ENCODE measurements at regions not wholly inside any gene's neighbourhood (a gene's known extent, or its start where the extent isn't known, plus 50 kb on each side); places are given as distances from the start of the nearest gene placed in this dataset.

DNA sequence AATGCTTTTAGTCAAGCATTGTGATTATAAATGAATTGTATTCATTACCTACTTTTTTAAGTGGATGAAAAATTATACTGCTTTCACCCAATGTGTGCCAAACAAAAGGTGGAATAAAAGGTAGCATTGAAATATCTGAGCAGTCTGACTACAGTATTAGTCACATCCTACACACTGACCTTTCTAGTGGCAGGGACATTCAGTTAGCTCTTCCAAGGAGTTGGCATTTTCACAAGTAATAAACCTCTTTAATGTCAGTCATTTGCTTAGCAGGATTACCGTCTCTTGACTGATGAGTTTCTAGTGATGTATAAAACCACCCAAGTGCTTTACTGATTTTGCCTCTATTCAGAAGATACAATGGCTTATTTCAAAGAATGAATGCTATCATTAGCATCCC, 687.9 kb downstream of the ARAP2 start:
- no TSS peak for BruUV-seq (replicated peaks)
- TF ChIP-seq, protein P1, sequence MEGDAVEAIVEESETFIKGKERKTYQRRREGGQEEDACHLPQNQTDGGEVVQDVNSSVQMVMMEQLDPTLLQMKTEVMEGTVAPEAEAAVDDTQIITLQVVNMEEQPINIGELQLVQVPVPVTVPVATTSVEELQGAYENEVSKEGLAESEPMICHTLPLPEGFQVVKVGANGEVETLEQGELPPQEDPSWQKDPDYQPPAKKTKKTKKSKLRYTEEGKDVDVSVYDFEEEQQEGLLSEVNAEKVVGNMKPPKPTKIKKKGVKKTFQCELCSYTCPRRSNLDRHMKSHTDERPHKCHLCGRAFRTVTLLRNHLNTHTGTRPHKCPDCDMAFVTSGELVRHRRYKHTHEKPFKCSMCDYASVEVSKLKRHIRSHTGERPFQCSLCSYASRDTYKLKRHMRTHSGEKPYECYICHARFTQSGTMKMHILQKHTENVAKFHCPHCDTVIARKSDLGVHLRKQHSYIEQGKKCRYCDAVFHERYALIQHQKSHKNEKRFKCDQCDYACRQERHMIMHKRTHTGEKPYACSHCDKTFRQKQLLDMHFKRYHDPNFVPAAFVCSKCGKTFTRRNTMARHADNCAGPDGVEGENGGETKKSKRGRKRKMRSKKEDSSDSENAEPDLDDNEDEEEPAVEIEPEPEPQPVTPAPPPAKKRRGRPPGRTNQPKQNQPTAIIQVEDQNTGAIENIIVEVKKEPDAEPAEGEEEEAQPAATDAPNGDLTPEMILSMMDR (IDR thresholded peaks at IDR 0.05) = no peak
- no peak for TF ChIP-seq SIN3A (IDR thresholded peaks at IDR 0.05; ENCODE audit: borderline replicate concordance, insufficient read depth, low read depth, low read length)
- TF ChIP-seq TCF7L2 (IDR thresholded peaks at IDR 0.05; ENCODE audit: low read depth, low read length) = no peak
- TF ChIP-seq, protein P2, sequence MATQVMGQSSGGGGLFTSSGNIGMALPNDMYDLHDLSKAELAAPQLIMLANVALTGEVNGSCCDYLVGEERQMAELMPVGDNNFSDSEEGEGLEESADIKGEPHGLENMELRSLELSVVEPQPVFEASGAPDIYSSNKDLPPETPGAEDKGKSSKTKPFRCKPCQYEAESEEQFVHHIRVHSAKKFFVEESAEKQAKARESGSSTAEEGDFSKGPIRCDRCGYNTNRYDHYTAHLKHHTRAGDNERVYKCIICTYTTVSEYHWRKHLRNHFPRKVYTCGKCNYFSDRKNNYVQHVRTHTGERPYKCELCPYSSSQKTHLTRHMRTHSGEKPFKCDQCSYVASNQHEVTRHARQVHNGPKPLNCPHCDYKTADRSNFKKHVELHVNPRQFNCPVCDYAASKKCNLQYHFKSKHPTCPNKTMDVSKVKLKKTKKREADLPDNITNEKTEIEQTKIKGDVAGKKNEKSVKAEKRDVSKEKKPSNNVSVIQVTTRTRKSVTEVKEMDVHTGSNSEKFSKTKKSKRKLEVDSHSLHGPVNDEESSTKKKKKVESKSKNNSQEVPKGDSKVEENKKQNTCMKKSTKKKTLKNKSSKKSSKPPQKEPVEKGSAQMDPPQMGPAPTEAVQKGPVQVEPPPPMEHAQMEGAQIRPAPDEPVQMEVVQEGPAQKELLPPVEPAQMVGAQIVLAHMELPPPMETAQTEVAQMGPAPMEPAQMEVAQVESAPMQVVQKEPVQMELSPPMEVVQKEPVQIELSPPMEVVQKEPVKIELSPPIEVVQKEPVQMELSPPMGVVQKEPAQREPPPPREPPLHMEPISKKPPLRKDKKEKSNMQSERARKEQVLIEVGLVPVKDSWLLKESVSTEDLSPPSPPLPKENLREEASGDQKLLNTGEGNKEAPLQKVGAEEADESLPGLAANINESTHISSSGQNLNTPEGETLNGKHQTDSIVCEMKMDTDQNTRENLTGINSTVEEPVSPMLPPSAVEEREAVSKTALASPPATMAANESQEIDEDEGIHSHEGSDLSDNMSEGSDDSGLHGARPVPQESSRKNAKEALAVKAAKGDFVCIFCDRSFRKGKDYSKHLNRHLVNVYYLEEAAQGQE (IDR thresholded peaks at IDR 0.05; ENCODE audit: insufficient read depth in 1 of 2, low read depth in 2 of 2, low read length in 1 of 2) = no peak
- no peak for TF ChIP-seq POLR2AphosphoS5 (IDR thresholded peaks at IDR 0.05; ENCODE audit: low read depth, low read length)
- no peaks in the 10 kb centered on the region for H3K4me1 ChIP-seq (ENCODE audit: control insufficient read depth, insufficient read depth, low read length)
- intact Hi-C loops (cut with micrococcal nuclease; ENCODE audit: unreplicated experiment) (no loop called here), in situ Hi-C loops (cut with HindIII; ENCODE audit: low pct_unique_long_range_greater_than_20kb, low sequenced_read_pairs) (no loop called here)
- no peak for ATAC-seq
- no peak for DNase-seq (ENCODE audit: low read depth, low spot score)
- no peaks in the 10 kb centered on the region for H3K27me3 ChIP-seq (ENCODE audit: control insufficient read depth, insufficient read depth, low read length)
- ChIA-PET POLR2A (no interaction called here), CTCF (no interaction called here)
- H3K9me3 ChIP-seq (ENCODE audit: control insufficient read depth, insufficient read depth, low read depth, low read length) = no peaks in the 10 kb centered on the region; the same call in 1 of the 2 replicates
- no peaks in the 10 kb centered on the region for H3K36me3 ChIP-seq (ENCODE audit: control insufficient read depth, insufficient read depth, low read length)
- no peak overlapping the region for H3K4me3 ChIP-seq (ENCODE audit: low read depth in 2 of 2, low read length in 2 of 2)
- H3K27ac ChIP-seq (ENCODE audit: low read length) = no peak overlapping the region

DNA sequence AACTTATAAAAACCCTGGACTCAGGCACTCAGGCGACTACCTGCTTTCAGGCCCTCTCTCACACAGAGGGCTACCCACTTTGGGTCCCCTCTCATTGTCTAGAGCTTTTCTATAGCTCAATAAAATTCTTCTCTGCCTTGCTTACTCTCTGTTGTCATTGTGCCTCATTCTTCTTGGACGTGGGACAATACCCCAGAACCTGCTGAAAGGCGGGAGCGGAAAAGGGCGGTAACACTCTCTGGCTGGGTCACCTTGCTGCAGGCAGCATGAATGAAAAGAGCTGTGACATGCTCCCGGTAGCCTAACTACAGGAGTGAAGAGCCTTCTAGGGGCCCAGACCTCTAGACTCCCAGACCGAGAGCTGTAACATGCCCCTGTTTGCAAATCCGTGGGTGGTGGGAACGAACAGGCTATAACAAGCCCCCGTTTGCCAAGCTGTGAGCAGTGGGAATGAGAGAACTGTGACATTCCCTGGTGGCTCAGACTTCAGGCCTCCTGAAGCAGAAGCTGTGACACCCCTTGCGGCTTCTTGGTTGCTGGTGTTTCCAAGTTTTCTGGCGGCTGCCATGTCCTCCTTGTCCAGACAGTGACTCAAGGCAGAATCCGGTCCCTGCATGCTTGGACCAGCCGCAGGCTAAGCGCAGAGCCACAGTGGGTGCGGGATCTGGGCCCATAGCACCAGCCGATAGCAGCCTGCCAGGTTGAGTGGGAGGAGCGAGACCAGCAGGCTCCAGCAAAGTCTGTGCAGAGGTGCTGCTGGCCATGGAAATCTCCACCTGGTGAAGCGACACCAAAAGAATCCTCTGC, 684.6 kb downstream of the ARAP2 start:
- in situ Hi-C loops (cut with HindIII; ENCODE audit: low pct_unique_long_range_greater_than_20kb, low sequenced_read_pairs) (no loop called here), intact Hi-C loops (cut with micrococcal nuclease; ENCODE audit: unreplicated experiment) (no loop called here)
- no peaks in the 10 kb centered on the region for H3K27me3 ChIP-seq (ENCODE audit: control insufficient read depth, insufficient read depth, low read length)
- TF ChIP-seq, protein P1 (IDR thresholded peaks at IDR 0.05) = no peak
- TF ChIP-seq, protein P2 (IDR thresholded peaks at IDR 0.05; ENCODE audit: insufficient read depth in 1 of 2, low read depth in 2 of 2, low read length in 1 of 2) = no peak
- no peak for TF ChIP-seq SIN3A (IDR thresholded peaks at IDR 0.05; ENCODE audit: borderline replicate concordance, insufficient read depth, low read depth, low read length)
- TF ChIP-seq POLR2AphosphoS5 (IDR thresholded peaks at IDR 0.05; ENCODE audit: low read depth, low read length) = no peak
- no peak for TF ChIP-seq TCF7L2 (IDR thresholded peaks at IDR 0.05; ENCODE audit: low read depth, low read length)
- ChIA-PET POLR2A (no interaction called here), CTCF (no interaction called here)
- DNase-seq (ENCODE audit: low read depth, low spot score) (no peak), ATAC-seq (no peak)
- no peak overlapping the region for H3K27ac ChIP-seq (ENCODE audit: low read length)
- BruUV-seq (replicated peaks) = no TSS peak
- H3K9me3 ChIP-seq (ENCODE audit: control insufficient read depth, insufficient read depth, low read depth, low read length) = no peaks in the 10 kb centered on the region; the same call in 1 of the 2 replicates
- no peak overlapping the region for H3K4me3 ChIP-seq (ENCODE audit: low read depth in 2 of 2, low read length in 2 of 2)
- H3K4me1 ChIP-seq (ENCODE audit: control insufficient read depth, insufficient read depth, low read length) = no peaks in the 10 kb centered on the region
- no peaks in the 10 kb centered on the region for H3K36me3 ChIP-seq (ENCODE audit: control insufficient read depth, insufficient read depth, low read length)

Measured in Panc1 (cell line).